ENCODE measurements at regions not wholly inside any gene's neighbourhood (a gene's known extent, or its start where the extent isn't known, plus 50 kb on each side); places are given as distances from the start of the nearest gene placed in this dataset.
A peak's percentile ranks its signal among the peaks of the same experiment; 100 is the strongest.

DNA sequence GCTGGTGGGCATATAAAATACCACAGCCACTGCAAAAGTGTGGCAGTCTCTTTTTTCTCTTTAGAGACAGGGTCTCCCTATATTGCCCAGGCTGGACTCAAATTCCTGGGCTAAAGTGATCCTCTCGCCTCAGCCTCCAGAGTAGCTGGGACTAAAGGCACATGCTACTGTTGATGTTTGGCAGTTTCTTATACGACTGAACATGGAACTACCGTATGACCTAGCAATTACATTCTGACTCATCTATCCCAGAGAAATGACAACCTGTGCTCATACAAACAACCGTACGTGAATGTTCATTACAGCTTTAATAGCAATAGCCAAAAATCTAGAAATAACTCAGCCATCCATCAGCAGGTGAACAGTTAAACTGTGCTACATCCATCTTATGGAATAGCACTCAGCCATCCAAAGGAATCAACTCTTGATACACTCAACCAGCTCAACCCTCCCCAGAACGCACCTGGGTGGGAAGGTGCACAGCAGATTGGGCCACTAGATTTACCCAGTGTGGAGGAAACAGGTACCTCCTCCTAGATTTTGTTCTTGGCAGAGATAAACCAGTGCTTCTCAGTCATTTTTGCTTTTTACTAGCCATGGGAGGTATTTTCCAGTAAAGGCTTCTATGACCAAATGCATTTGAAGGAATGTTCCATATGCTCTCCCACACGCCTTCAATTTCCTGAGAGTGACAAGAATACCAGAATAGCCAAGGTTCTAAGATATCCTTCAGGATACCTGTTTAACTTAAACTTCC, 130.5 kb downstream of the MED15 start:
- Mint-ChIP-seq H3K4me3 (no peak overlapping the region), H3K27ac (no peak overlapping the region), H3K36me3 (no peaks in the 10 kb centered on the region), H3K9me3 (peaks cover 4% of the 10 kb centered on the region), H3K4me1 (no peaks in the 10 kb centered on the region), H3K27me3 (peaks cover 7% of the 10 kb centered on the region)
- ATAC-seq (ENCODE audit: low read depth) (no peak), DNase-seq (ENCODE audit: low spot score in 2 of 2) (no peak)

- Mint-ChIP-seq H3K27me3 (peaks cover 7% of the 10 kb centered on the region), H3K9me3 (peaks cover 4% of the 10 kb centered on the region), H3K36me3 (no peaks in the 10 kb centered on the region), H3K4me3 (no peak overlapping the region), H3K4me1 (no peaks in the 10 kb centered on the region), H3K27ac (no peak overlapping the region)
- ATAC-seq (ENCODE audit: low read depth) (no peak), DNase-seq (ENCODE audit: low spot score in 2 of 2) (no peak)
Measured at GRCh38 chr22:20638507-20638870, 131.1 kb downstream of the MED15 start.

DNA sequence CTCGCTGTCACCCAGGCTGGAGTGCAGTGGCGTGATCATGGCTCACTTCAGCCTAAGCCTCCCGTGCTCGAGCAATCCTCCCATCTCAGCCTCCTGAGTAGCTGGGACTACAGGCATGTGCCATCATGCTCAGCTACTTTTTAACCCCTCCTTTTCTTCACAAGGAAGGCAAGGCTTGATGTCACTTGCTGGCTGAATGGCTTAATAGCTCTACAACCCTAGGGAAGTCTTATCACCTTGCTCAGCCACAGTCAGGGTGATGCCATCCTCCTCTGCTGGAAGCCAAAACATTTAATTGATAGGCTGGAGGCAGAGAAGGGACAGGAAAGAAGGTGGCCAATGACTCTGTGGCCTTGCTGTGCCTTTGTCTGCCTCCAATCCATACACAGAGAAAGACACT, 131.9 kb downstream of the MED15 start:
- Mint-ChIP-seq H3K9me3 (peaks cover 4% of the 10 kb centered on the region), H3K4me3 (no peak overlapping the region), H3K27me3 (peaks cover 7% of the 10 kb centered on the region), H3K27ac (no peak overlapping the region), H3K4me1 (no peaks in the 10 kb centered on the region), H3K36me3 (no peaks in the 10 kb centered on the region)
- DNase-seq (ENCODE audit: low spot score in 2 of 2): no peak
- ATAC-seq (ENCODE audit: low read depth): no peak

DNA sequence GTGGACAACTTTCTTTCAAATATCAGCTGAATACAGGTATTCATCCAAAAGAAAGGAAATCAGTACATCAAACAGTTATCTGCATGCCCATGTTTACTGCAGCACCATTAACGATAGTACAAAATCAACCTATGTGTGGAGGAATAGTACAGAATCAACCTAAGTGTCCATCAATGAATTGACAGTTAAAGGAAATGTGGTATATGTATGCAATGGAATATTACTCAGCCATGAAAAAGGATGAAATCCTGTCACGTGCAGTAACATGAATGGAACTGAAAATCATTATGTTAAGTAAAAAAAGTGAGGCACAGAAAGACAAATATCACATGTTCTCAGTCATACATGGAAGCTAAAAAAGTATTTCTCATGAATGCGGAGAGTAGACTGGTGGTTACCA, 132.3 kb downstream of the MED15 start:
- Mint-ChIP-seq H3K27me3 (peaks cover 7% of the 10 kb centered on the region), H3K9me3 (peaks cover 4% of the 10 kb centered on the region), H3K36me3 (no peaks in the 10 kb centered on the region), H3K4me1 (no peaks in the 10 kb centered on the region), H3K27ac (no peak overlapping the region), H3K4me3 (no peak overlapping the region)
- ATAC-seq (ENCODE audit: low read depth) (no peak), DNase-seq (ENCODE audit: low spot score in 2 of 2) (no peak)

- no peak for ATAC-seq (ENCODE audit: low read depth)
- Mint-ChIP-seq H3K4me3 (no peak overlapping the region), H3K27ac (no peak overlapping the region), H3K4me1 (no peaks in the 10 kb centered on the region), H3K9me3 (peaks cover 4% of the 10 kb centered on the region), H3K27me3 (peaks cover 6% of the 10 kb centered on the region), H3K36me3 (no peaks in the 10 kb centered on the region)
- DNase-seq (ENCODE audit: low spot score in 2 of 2): no peak
Measured at GRCh38 chr22:20641198-20641892, 132.6 kb upstream of the SERPIND1 start.

DNA sequence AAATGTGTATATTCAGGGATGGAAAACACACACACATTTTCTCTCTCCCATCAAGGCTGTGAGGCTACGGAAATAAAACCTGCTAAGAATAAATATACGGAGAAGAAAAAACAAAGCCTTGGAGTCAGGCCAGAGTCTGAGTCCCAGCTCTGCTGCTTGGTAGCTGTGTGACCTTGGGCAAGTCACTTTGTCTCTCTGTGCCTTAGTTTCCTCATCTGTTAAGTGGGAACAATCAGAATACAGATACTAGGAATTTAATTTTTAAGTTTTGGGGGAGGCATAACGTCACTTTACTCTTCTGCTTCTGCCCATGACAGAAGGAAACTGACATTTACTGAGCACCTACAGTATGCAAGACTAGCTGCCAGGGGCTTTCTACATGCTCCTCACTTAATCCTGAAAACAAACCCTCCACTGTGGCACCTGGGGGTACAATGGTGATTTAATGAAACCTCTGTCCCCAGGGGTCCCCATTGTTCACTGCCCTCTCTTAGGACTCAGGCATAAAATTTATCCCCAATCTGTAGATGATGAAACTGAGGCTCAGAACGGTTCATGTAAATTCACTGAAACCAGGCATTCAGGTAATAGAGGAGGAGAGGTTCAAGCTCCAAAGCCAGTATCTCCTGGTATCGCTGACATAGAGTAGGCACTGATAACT, 131.9 kb upstream of the SERPIND1 start:
- H3K27me3 Mint-ChIP-seq: peaks cover 4% of the 10 kb centered on the region
- no peak overlapping the region for H3K4me3 Mint-ChIP-seq
- H3K27ac Mint-ChIP-seq: no peak overlapping the region
- ATAC-seq (ENCODE audit: low read depth) (no peak), DNase-seq (ENCODE audit: low spot score in 2 of 2) (no peak)
- H3K4me1 Mint-ChIP-seq: no peaks in the 10 kb centered on the region
- H3K36me3 Mint-ChIP-seq: no peaks in the 10 kb centered on the region
- peaks cover 4% of the 10 kb centered on the region for H3K9me3 Mint-ChIP-seq

DNA sequence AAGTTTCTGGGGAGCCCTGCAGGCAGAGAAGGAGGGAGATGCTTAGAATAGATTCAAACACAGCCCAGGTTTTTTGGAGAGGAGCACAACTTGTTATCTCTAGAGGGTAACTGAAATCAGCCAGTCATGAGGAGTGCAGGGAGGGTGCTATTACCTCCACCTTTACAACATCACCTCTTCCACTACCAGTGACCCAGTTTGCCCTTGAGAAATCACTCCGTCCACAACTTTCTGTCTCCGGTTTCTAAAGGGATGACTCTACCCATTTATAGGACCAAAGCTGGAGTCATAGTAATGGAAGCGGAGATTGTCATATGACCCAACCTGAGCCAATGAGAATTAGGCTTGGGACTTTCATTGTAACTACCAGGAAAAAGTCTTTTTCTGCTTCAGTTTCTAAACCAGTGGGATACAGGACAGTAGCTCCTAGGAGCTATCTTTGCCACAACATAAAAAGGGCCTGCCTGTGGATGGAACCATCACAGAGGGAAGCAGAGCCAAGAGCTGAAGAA, 131.2 kb upstream of the SERPIND1 start:
- Mint-ChIP-seq H3K27ac (no peak overlapping the region), H3K4me3 (no peak overlapping the region), H3K9me3 (peaks cover 4% of the 10 kb centered on the region), H3K36me3 (no peaks in the 10 kb centered on the region), H3K4me1 (no peaks in the 10 kb centered on the region), H3K27me3 (peaks cover 4% of the 10 kb centered on the region)
- no peak for DNase-seq (ENCODE audit: low spot score in 2 of 2)
- no peak for ATAC-seq (ENCODE audit: low read depth)

DNA sequence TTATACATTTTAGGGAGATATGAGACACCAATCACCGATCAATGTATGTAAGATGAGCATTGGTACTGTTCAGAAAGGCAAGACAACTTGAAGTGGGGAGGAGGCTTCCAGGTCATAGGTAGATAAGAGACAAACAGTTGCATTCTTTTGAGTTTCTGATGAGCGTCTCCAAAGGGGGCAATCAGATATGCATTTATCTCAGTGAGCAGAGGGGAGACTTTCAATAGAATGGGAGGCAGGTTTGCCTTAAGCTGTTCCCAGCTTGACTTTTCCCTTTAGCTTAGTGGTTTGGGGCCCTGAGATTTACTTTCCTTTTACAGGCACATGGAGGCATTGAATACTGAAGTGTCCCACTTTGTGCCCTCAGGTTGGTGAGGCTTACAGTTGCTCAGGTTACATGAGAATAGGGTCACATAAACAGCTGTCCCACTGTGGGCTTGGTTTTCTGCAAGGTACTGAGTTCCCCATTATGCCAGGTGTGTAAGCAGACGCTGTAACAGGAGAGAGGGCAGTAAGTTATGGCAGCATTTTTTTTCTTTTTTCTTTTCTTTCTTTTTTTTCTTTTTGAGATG, 129.8 kb upstream of the SERPIND1 start:
- ATAC-seq (ENCODE audit: low read depth): no peak
- Mint-ChIP-seq H3K36me3 (no peaks in the 10 kb centered on the region), H3K4me3 (no peak overlapping the region), H3K4me1 (no peaks in the 10 kb centered on the region), H3K27me3 (peaks cover 4% of the 10 kb centered on the region), H3K27ac (no peak overlapping the region), H3K9me3 (peaks cover 4% of the 10 kb centered on the region)
- no peak for DNase-seq (ENCODE audit: low spot score in 2 of 2)

GRCh38 chr22:20645954-20646353, 128.0 kb upstream of the SERPIND1 start:
- H3K4me1 Mint-ChIP-seq: no peaks in the 10 kb centered on the region
- no peak overlapping the region for H3K4me3 Mint-ChIP-seq
- H3K27me3 Mint-ChIP-seq: no peaks in the 10 kb centered on the region
- H3K27ac Mint-ChIP-seq: no peak overlapping the region
- no peaks in the 10 kb centered on the region for H3K9me3 Mint-ChIP-seq
- ATAC-seq (ENCODE audit: low read depth) (no peak), DNase-seq (ENCODE audit: low spot score in 2 of 2) (no peak)
- H3K36me3 Mint-ChIP-seq: no peaks in the 10 kb centered on the region

DNA sequence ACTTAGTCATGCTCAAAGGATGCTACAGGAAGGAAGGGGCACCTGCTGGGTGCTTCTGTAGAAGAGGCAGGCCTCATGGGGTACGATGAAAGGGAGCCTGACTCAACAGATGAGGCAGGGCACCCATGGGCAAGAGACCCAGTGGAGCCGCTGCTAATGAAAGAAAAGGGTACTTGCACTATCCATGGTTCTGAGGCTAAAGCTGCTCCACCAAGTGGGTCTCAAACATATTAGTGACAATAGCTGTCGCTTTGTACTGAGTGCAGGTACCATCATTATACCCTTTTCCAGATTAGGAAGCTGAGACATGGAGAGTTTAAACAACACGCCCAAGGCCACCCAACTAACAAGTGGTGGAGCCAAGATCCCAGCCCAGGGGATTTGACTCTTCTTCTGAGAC, 127.5 kb upstream of the SERPIND1 start:
- ATAC-seq (ENCODE audit: low read depth) (no peak), DNase-seq (ENCODE audit: low spot score in 2 of 2) (no peak)
- no peak overlapping the region for H3K27ac Mint-ChIP-seq
- no peak overlapping the region for H3K4me3 Mint-ChIP-seq
- H3K36me3 Mint-ChIP-seq: no peaks in the 10 kb centered on the region
- H3K4me1 Mint-ChIP-seq: no peaks in the 10 kb centered on the region
- H3K9me3 Mint-ChIP-seq: no peaks in the 10 kb centered on the region
- no peaks in the 10 kb centered on the region for H3K27me3 Mint-ChIP-seq

DNA sequence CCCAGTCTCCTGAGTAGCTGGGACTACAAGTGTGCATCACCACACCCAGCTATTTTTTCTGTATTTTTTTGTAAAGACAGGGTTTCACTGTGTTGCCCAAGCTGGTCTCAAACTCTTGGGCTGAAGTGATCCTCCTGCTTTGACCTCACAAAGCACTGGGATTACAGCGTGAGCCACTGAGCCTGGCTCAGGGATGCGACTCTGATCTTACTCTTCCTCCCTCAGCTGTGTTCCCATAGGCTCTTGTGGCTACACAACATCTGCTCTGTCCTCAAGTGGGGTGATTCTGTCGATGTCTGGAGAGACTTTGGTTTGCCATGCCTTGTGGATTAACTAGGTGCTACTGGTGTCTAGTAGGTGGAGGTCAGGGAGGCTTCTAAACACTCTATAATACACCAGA, 127.0 kb upstream of the SERPIND1 start:
- H3K36me3 Mint-ChIP-seq: no peaks in the 10 kb centered on the region
- no peak overlapping the region for H3K27ac Mint-ChIP-seq

DNA sequence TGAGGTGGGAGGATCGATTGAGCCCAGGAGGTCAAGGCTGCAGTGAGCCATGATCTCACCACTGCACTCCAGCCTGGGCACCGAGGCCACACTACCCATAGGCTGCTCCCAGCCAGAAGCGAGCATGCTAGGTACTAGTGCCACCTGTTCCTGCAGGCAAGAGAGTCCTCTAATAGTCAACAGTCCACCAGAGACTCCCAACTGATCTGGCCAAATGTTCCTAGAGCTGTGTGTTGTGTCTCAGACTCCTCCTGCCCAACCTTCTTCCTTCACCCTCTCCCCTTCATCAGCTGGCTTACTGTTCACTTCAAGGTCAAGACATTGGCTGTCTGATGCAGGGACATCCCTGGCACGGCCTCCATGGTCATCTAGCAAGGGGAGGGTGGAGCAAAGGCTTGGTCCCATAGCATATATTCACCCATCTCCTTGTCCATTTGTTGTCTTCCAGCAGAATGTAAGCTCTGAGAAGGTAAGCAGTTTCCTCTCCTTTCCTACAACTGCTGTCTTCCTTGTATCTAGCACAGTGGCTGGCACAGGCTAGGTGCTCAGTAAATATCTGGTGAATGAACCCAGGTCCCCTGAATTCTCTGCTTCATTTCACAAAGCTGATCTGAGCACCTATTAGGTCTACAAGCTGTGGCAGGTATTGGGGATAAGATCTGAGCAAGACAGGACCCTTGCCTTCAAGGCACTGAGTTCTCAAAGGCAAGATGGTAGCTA, 126.2 kb upstream of the SERPIND1 start:
- Mint-ChIP-seq H3K36me3 (no peaks in the 10 kb centered on the region), H3K27me3 (no peaks in the 10 kb centered on the region), H3K9me3 (no peaks in the 10 kb centered on the region), H3K4me3 (no peak overlapping the region), H3K4me1 (no peaks in the 10 kb centered on the region), H3K27ac (no peak overlapping the region)
- peak in 1 of 2 donors; percentile 5 for DNase-seq (ENCODE audit: low spot score in 2 of 2)
- no peak for ATAC-seq (ENCODE audit: low read depth)

More for the DNA sequence above, 127.0 kb upstream of the SERPIND1 start:
- ATAC-seq (ENCODE audit: low read depth) (no peak), DNase-seq (ENCODE audit: low spot score in 2 of 2) (no peak)
- no peaks in the 10 kb centered on the region for H3K27me3 Mint-ChIP-seq
- no peaks in the 10 kb centered on the region for H3K9me3 Mint-ChIP-seq
- no peaks in the 10 kb centered on the region for H3K4me1 Mint-ChIP-seq
- H3K4me3 Mint-ChIP-seq: no peak overlapping the region

GRCh38 chr22:20648306-20648903, 125.5 kb upstream of the SERPIND1 start:
- H3K36me3 Mint-ChIP-seq: no peaks in the 10 kb centered on the region
- DNase-seq (ENCODE audit: low spot score in 2 of 2): no peak
- H3K27ac Mint-ChIP-seq: no peak overlapping the region
- H3K4me1 Mint-ChIP-seq: no peaks in the 10 kb centered on the region
- no peaks in the 10 kb centered on the region for H3K27me3 Mint-ChIP-seq
- H3K4me3 Mint-ChIP-seq: no peak overlapping the region
- no peaks in the 10 kb centered on the region for H3K9me3 Mint-ChIP-seq
- no peak for ATAC-seq (ENCODE audit: low read depth)

All from memory B cell (primary cell).